Left renal cortex interstitium (tissue), 4 donors: ENCODE measurements at regions not wholly inside any gene's neighbourhood (a gene's known extent, or its start where the extent isn't known, plus 50 kb on each side); places are given as distances from the start of the nearest gene placed in this dataset.
A peak's percentile ranks its signal among the peaks of the same experiment; 100 is the strongest.

Source experiments
- DNase-seq, 4 donors: peaks; one replicate each; pipeline ENCODE4 v3.0.0-alpha.2; 2013; ENCODE audit warnings: low read depth in 4 of 4, low spot score in 2 of 4, missing footprints in 1 of 4

DNA sequence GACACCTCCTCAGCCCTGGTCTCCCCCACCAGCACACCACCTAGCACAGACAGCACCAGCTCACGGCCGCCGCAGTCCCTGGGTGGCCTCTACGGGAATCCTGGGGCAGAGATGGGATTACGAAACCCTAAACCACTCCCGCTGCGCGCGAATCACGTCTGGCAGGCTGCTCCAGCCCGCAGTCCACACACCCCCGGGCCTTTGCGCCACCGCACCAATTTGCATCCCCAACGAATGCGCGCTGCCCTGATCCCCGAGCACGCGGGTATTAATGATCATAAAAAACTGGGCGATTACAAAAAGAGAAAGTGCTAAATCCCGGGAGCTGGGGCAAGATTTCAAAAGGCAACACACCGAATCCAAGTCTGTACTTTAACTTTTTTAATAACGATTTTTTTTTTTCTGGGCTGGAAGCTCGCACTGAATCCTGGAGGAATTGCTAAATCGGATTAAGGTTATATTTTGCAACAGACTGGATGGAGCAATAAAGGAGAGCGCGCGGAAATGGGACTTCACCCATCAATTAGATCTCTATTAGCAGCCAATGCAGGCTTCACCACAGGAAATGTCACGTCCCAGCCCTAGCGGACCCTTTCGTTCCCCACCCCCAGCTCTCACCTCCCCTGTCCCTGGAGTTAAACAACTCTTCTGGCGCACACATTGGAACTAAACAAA is 69.8 kb upstream of the TMEM33 start:
- DNase-seq, result no peak

DNA sequence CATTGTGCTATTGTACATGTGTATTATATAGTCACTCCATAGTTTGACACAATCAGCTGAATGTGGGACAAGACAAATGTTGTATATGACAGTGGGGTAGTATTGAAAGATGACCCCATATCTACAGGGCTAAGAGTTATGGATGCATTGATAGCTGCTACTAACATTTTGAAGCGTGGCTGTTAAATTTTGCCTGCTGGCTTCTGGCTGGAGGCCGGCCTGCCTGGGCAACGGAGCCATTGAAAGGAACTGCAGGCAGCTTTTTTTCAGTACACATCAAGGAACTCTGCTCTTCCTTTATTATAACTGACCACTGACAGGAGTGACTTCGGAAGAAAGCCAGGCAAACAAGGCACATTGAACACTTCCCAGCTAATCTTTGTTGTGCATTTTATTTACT is 76.1 kb upstream of the TMEM33 start:
- DNase-seq, result no peak

DNA sequence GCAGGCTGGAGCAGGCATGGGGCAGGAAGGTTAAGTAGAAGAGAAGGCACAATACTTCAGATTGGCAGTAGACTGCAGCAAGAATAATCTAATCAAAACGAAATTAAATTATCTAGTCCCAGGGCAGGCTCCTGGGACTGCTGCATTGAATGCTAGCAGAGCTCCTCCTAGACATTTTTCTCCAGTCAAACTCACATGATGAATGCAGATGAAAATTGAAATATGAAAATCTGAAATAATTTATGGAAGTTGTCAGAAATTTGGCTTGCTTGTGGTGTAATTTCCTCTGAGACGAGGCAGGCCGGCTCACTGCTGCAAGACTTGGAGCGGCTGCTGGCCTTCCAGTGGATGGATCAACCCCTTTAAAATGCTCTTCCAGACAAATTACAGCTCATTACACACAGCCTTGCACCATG is 78.0 kb upstream of the TMEM33 start:
- no peak for DNase-seq

DNA sequence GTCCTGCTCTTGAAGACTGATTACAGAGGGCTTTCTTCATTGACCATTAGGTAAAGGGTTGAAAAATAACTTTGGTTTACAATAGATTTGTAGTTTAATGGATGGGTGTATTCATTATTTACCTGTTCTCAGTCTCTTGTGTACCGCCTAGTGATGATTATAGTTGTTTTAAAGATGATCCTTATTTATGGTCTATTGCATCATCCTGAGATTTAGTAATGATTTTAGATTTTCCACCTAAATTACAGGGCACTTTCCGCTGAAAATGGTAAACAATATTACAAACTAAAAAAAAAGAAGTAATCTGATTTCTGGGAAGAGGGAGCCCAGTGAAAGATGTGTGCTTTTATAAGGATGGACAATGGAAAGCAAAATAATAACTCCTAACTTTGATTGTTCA is 78.4 kb upstream of the TMEM33 start:
- DNase-seq, result no peak

DNA sequence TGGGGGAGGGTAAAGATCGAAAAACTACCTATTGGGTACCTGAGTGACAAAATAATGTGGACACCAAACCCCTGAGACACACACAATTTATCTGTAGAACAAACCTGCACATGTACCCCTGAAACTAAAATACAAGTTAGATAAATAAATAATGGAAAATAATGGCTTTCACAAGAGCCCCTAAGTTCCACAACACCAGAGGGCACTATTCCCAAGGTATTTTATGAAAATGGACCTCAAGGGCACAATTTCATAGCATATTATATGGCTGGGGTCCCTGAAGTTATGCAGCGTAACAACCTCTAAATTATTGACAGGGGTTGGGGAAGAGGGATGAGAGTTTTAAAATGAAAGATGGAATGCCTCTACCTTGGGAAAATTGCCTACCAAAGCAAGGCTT is 81.3 kb upstream of the TMEM33 start:
- DNase-seq, result no peak

DNA sequence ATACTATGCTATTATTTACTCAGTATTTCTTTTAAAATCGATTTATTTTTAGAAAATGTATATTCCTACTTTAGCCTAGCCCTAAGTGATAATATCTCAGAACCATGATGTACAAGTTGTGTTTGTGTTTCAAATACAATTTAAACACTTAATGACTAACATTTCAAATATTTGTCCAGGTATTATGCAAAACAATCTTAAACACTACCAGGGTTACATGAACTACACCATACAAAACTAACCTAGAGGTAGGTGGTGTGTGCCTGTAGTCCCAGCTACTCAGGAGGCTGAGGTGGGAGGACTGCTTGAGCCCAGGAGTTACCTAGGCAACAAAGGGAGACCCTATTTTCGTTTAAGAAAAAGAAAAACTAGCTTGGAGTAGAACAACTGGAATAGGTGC is 83.0 kb upstream of the TMEM33 start:
- DNase-seq, result no peak

DNA sequence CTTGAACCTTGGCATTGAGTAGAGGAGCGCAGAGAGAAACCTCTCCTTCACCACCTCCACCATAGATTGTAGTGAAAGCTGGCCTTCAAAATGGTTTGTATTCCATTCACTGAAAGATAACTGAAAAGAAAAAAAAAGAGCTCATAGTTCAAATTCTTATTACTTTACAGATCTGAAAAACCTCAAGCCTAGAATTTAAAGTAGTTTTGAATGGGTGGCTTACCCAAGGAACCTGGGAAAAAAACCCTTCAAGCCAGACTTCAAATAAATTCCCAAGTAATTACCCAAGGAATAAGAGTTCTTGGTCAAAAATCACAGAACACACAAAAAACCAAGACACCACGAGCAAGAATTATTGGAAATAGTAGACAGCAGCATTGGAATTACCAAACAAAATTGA is 83.6 kb upstream of the TMEM33 start:
- DNase-seq, result no peak

DNA sequence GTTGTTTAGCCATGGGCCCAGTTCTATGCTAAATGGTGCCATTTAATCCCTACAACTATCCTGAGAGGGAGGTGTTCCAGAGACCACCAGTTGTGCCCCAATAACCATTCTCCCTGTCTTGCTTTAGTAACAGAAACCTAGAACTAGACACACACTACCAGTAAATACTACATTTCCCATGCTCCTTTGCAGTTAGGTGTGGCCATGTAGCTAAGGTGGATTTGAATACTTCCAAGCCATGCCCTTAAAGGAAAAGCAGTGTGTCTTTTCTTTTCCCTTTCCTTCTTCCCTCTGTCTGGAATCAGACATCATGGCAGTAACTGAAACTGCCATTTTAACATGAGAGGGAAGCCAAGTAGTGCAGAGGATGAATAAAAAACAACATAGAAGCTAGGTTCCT is 90.9 kb upstream of the TMEM33 start:
- DNase-seq, result no peak

DNA sequence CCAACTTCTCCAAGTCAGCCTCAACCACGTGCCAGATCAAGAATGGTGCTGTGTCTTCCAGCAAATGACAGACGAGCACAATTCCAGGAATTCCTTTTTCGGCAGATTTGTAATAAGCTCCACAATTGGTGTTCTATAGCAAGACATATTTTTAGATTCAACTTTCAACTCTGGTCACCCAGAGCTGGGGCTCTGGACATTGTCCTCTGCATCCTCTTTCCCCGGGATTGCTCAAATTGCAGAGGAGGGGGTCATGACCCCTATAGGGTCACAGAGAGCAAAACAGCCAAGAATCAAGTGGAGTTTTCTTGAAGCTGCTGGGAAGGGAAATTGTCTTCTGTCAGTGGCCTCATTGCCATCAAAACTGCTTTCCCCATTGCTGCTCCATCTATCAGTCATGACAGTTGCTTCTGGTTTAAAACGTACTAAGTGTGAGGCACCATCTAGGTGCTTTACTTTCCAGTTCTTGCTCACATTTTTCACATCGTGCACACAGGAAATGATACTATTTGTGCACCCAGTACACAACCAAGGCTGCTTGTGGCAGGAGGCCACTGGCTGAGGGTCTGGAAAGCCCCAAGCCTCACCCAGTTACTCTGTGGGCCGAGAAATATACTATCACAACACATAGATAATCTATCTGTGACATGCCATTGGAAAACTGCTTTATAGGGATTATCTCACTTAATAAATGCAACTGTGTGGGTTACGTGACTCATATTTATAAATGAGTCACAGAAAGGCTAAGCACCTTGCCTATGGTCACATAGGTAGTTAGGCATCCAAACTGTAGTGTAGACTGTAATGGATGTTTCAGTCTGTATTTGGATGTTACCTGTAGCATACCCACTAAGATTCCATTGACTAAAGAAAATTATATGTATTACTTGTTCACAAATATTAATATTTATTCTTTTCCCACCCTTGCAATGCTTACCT is 91.7 kb upstream of the PHOX2B start:
- no peak for DNase-seq

DNA sequence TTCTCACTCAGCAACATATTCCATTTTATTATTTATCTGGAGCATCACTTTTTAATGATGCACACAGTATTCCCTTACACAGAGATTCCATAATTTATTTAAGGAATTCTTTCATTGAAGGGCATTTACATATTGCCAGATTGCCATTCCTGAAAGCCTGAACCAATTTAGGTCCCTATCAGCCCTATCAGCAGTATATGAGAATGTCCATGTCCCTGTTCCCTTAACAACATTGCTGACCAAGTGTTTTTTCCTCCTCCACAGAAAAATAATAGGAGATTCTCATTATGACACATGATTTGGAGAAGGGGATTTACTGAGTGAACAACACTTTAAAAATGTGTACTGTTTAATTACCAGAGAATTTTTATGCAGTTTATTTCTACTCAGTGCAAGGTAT is 90.1 kb upstream of the PHOX2B start:
- no peak for DNase-seq

DNA sequence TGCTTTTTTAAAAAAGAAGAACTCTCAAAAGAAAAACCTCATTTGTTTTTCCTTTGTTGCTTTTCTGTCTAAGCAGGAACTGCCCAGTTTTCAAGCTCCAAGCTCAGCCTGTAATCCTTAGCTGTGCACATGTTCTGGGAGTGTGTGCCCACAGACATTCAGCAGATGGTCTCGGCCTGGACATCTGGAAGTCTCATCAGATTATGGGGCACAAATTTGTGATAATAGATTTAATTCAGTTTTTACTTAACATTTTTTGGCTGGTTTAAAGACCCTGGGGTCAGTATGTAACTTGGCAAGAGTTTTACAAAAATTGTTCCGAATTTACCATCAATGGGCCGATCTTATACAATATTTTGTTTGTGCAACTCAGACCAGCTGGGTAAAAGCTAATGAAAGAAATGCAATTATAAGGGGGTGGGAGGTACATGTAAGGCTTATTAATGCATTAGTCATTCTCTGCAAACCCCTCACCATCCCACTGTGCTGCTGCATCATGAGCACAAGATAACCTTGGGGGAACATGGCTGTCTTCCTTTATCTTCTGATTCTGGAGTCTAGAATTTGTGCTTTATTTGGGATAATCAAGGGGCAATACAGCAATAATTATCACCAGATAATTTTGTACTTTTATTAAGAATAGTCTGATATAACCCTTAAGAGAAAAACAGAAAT is 86.9 kb upstream of the PHOX2B start:
- no peak for DNase-seq

DNA sequence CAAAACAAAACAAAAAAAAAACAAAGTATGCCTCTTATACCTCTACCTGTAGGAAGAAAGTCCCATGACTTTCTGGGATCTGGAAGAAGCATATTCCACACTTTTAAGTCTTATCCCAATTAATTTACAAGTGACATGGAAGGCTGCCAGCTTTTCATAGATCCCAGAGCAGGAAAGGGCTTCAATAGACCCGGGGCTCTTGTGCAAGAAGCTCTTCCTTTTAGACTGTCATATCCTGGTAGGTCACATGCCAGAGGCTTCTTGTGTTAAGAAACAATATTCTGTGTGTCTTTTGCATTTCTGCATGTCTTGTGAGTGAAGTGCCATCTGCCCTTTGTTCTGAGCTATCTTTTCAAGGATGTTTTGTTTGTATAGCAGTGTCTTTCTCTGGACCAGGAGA is 84.4 kb upstream of the PHOX2B start:
- DNase-seq, result no peak

DNA sequence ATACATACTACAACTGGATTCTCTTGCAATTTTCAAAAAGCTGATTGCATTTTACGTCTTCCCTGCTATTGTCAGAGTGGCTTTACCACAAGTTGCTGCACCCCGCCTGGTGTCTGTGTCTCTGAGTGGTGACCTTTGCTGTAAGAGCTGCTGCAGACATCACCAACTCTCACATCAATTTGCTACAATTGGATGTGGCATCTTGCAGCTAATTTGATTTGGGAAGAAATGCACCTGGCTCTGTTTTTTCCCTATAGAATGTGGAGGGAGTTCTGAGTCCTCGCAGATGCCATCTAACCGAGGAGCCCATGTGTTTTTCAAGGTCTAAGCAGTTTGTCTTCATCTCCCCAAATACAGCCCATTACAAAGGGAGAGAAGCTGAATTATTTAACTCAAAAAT is 73.8 kb upstream of the PHOX2B start:
- no peak for DNase-seq

DNA sequence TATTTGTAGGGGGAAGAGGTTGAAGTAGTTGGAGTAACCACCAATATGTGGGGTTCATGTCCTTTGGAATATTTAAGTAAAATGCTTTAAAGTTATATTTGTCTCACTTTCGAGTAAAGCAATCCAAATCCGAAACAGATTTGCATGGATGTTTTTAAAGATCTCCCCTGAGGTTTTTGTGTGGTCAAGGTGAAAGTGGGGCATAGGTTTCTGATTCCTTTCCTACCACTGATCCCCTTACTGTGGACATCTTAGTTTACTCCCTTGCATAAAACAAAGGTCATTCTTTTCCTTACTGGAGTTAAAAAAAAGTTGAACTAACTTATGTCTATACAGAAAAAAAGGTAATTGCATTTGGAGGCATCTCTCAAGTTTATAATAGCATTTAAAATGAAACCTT is 71.9 kb upstream of the PHOX2B start:
- DNase-seq, result no peak

DNA sequence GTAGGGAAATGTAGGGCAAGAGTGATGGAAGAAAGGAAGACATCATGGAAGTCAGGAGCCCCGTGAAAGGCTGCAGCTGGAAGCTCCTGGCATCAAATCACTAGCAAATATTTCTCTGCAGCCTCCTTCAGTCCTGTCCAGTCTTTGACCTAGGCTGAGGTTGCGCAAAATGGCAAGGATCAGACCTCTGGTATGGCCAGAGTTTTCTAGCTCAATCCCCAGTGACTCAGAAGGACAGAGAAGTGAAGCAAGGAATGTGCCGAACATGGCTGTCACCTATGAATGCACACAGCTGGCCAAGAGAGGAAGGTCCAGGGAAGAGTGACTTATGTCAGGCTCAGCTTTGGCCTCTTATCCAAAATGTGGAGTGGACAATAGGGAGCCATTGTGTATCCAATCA is 71.1 kb upstream of the PHOX2B start:
- no peak for DNase-seq

DNA sequence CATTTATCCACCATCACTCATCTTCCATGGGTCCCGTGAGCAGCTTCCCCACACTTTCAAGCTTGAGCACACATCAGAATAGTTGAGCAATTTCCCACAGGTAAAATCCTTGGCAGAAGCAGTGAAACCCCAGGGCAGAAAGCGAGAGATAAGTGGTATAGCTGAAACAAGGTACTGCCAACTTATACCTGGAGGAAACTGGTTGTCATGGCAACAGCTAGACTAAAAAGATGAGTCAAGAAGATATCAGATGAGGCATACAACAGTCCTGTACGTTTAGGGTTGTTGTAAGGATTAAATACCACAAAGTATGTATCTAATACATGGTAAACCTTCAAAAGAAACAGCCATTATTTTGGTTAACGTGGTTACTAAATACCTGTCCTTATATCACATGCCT is 66.9 kb upstream of the PHOX2B start:
- no peak for DNase-seq

DNA sequence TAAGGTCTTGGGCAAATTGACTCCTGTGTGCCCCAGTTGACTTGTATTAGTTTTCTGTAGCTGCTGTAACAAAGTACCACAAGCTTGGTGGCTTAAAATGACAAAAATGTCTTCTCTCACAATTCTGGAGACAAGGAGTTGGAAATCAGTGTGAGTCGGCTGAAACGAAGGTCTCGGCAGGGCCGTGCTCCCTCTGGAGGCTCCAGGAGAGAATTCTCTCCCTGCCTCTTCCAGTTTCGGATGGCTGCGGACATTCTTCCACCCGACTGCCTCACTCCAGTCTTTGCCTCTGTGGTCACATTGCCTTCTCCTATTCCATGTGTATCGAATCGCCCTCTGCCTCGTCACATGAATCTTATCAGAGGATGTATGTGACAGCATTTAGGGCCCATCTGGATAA is 66.0 kb upstream of the PHOX2B start:
- DNase-seq, result peak in 2 of 4 donors; percentile 6 to 13

DNA sequence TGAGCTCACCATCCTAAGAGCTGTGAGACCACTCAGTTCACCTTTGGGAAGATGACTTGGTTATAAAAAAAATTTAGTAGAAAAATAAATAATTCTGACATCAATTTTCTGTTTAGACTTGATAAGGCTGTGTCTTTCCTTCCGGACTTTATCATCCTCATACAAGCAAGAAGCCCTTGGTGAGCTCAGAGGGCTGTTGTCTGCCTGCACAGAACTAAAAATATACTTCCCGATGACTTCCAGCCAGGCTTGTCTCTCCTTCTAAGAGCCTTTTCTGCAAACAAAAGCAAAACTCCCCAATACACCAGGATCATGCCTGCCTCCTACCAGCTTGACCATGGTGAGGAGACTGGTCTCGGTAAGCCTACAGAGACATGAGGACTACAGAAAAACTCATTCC is 58.3 kb upstream of the PHOX2B start:
- DNase-seq, result no peak

DNA sequence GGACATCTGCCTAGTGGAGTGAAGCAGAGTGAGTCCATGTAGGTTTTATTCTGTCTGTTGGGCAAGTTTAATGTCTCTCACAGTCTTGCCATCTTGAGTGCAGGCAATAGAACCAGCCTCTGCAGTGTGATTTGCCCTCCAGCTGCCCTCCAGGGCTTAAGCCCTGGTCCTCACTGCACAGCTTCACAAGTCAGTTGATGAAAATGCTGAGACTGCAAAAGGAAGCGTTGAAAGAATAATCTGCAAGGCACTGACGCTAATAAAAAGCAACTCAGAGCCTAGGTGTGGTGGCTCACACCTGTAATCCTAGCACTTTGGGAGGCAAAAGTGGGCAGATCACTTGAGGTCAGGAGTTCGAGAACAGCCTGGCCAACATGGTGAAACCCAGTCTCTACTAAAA is 54.1 kb upstream of the PHOX2B start:
- no peak for DNase-seq

DNA sequence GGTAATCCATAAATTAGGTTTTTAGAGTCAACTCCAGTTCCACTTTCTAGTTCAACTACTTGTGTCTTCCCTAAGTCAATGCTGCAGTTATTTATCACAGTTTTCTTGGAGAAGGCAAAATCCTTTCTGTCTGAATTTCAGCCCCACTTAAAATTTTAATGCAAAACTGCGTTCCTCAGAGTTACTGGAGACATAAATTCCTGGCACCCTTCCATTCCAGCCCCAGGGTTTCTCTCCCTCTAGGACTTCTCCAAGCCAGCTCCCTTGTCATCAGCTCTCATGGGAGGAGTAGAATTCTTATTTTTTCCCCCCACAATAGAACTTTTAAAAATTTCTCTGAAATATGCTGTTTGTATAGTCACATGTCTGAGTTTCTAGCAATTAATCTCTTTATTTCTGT is 50.6 kb upstream of the PHOX2B start:
- DNase-seq, result no peak
